Choroid plexus epithelial cell (primary cell): ENCODE measurements at regions not wholly inside any gene's neighbourhood (a gene's known extent, or its start where the extent isn't known, plus 50 kb on each side); places are given as distances from the start of the nearest gene placed in this dataset.
A peak's percentile ranks its signal among the peaks of the same experiment; 100 is the strongest.

ENCODE experiments used
- DNase-seq: peaks from one replicate; pipeline ENCODE4 v3.0.0-alpha.2; 2010; ENCODE audit warnings: low read depth
- H3K4me3 ChIP-seq: 2 replicates; pipeline ENCODE4 v1.5.1; 2011; ENCODE audit warnings: low read depth, mild to moderate bottlenecking, control low read depth, low read length, moderate library complexity
- TF ChIP-seq, protein P1 (sequence below): conservative IDR thresholded peaks from 2 replicates; pipeline ENCODE4 v1.5.1; 2011; ENCODE audit warnings: low read depth, mild to moderate bottlenecking, control low read depth, inconsistent platforms, low read length, moderate library complexity

DNA sequence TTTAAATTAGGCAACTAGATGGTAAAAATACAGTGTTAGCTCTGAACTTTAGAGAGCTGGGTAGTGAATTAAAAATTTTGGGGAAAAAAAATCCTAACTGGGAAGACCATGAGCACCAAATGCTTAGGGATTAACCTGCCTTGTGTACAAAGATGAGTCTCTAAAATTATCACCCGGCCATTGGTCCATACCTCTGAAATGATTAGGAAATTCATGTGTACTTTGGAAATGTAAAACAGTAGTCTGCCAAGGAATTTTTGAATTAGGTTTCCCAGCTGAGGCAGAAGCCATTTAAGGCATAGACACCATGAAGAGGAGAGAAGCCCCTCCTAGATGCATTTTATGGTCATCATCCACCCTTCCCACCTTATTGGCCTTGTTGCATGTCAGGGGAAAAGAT lies 670.5 kb upstream of the SALL1 start:
- no peak for DNase-seq
- H3K4me3 ChIP-seq: no peak overlapping the region
- TF ChIP-seq, protein P1, sequence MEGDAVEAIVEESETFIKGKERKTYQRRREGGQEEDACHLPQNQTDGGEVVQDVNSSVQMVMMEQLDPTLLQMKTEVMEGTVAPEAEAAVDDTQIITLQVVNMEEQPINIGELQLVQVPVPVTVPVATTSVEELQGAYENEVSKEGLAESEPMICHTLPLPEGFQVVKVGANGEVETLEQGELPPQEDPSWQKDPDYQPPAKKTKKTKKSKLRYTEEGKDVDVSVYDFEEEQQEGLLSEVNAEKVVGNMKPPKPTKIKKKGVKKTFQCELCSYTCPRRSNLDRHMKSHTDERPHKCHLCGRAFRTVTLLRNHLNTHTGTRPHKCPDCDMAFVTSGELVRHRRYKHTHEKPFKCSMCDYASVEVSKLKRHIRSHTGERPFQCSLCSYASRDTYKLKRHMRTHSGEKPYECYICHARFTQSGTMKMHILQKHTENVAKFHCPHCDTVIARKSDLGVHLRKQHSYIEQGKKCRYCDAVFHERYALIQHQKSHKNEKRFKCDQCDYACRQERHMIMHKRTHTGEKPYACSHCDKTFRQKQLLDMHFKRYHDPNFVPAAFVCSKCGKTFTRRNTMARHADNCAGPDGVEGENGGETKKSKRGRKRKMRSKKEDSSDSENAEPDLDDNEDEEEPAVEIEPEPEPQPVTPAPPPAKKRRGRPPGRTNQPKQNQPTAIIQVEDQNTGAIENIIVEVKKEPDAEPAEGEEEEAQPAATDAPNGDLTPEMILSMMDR: no peak

DNA sequence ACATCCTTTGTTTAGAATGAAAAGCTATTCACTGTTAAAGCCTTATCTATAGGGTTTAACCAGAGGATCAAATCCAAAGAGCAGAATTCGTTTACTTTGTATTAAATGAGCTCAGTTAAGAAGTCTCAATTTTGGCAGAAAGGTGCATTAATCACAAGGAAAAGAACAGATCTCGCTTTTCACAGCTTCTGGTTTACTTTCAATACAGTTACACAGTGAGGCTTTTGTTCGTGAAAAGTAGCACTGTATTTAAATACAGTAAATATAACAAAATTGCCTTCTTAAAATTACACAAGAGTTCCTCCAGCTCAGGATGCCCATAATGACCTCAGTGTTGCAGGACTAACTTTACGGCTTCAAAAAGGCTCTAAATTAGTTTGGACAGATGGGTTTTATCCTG lies 669.1 kb upstream of the SALL1 start:
- no peak overlapping the region for H3K4me3 ChIP-seq
- no peak for DNase-seq
- TF ChIP-seq, protein P1: no peak

DNA sequence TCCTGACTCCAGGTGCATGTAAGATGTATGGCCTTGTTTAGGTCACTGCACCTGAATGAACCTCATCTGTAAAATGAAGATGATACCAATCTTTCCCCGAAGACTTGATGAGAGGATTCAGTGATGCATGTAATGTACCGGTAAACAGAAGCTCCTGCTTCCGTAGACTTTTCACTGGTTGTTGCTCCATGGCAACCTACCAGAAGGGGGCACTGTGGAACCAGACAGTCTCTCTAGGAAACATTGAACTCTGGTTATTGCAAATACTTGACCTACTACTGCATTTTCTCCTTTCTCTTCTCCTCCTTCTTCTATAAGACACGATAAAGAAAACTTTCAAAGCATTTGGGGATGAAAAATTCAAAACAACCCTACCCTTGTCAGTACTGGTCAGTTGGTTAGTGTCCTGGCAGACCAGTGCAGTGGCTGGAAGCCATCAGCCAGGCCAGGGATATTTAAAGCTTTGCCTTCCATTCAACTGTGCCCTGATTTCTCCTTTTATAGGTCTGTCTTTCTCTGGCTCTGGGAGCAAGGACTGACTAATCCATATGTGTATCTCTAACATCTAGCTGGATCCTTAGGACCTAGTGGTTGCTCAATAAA lies 667.4 kb upstream of the SALL1 start:
- TF ChIP-seq, protein P1: peak; percentile 100
- DNase-seq: peak; percentile 83
- H3K4me3 ChIP-seq: no peak overlapping the region

DNA sequence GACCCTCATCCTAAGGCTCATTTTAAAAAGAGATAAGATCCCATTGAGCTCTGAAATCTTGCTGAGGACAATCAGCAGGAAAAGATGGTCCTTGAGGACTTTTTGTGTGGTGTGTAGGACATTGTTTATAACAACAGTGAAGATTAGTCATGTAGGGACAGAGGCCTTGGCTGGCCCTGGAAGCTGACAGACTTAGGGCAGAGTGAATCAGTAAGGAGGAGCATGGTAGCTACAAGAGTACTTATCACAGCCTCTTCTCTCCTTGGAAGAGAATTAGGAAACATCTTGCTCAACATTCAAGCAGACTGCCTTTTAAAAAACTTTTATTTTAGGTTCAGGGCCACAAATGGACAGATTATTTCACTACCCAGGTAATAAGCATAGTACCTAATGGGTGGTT lies 665.9 kb upstream of the SALL1 start:
- TF ChIP-seq, protein P1: no peak
- peak; percentile 25 for DNase-seq
- H3K4me3 ChIP-seq: no peak overlapping the region

DNA sequence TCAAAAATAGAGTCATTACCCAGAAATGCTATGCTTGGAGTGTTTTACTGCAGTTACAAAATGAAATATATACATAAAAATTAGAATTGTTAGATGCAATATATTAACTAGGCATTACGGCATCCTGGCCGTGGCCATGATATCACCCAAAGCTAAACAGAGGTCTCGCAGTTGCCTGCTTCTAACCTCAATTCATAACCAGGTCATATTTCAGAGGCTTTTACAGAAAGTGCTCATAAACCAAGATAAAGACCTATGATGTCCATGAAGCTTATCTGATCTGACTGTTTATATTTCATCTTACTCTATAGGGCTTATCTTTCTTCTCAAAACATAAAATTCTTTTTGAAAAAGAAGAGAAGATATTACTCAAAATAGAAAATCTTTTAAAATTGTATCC lies 664.5 kb upstream of the SALL1 start:
- TF ChIP-seq, protein P1: no peak
- DNase-seq: no peak
- no peak overlapping the region for H3K4me3 ChIP-seq

DNA sequence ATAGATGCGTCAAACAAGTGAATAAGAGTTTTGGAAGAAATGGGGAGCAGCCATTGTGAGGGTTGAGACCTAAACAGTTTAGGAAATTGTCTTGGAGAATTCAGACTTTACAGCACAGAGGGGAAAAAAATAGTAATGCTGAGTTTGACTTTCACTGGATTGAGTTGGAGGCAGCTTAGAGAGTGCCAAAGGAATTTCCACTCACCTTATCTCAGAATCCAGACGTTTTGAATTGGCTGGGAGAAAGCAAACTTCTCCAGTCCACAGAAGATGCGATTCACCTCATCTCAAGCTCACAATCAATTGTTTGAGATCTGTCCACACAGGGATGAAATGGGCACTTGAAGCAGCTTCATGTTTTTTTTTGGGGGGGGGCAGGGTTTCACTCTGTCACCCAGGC lies 663.5 kb upstream of the SALL1 start:
- TF ChIP-seq, protein P1: no peak
- H3K4me3 ChIP-seq: no peak overlapping the region
- no peak for DNase-seq

DNA sequence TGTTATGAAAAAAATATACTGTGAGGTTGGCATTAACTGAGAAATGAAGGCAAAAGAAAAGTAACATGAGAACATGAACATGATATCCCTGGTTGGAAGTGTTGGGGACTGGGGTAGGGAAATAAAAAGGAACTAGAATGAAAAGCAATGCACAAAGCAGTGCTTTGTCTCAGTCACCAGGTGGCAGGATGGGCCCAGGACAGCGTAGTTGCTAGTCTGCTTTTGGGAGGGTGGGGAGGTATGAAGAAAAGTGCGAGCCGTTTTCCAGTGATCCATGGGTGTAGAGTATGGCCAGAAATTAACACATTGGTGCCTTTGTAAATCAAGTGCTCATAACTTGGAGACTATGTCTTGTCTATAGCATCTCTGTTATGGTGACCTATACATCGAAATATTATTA lies 662.5 kb upstream of the SALL1 start:
- H3K4me3 ChIP-seq: no peak overlapping the region
- TF ChIP-seq, protein P1: peak; percentile 51
- no peak for DNase-seq
